Fibroblast of lung (primary cell): ENCODE measurements at regions not wholly inside any gene's neighbourhood (a gene's known extent, or its start where the extent isn't known, plus 50 kb on each side); places are given as distances from the start of the nearest gene placed in this dataset.

ENCODE experiments used
- CTCF ChIP-seq, 2 donors: IDR thresholded peaks in 1 of 2; conservative IDR thresholded peaks in 1 of 2; 1 replicate in 1 of 2; 2 replicates in 1 of 2; pipeline ENCODE4 v1.5.1; 2011 to 2012; ENCODE audit warnings: low read length in 2 of 2, control low read depth in 1 of 2, inconsistent platforms in 1 of 2, low read depth in 1 of 2, mild to moderate bottlenecking in 1 of 2
- EZH2 ChIP-seq: IDR thresholded peaks from 2 replicates; pipeline ENCODE4 v1.5.1; 2012; ENCODE audit warnings: low read length, control low read depth, mild to moderate bottlenecking; ENCODE audit errors: missing control alignments

GRCh38 chr20:41992481-41992880 is 374.3 kb upstream of the CHD6 start:
- no peak for TF ChIP-seq CTCF (conservative IDR thresholded peaks at IDR 0.05 in 1 of 2, IDR thresholded peaks at IDR 0.05 in 1 of 2; ENCODE audit: low read depth in 1 of 2, low read length in 2 of 2)
- TF ChIP-seq EZH2: no peak
